HL-60 (cell line): ENCODE measurements at regions not wholly inside any gene's neighbourhood (a gene's known extent, or its start where the extent isn't known, plus 50 kb on each side); places are given as distances from the start of the nearest gene placed in this dataset.

ENCODE experiments used
- CTCF ChIP-seq: IDR thresholded peaks from one replicate; pipeline ENCODE4 v1.5.1; 2011; ENCODE audit warnings: low read length, control low read depth, inconsistent platforms; ENCODE audit not compliant: insufficient read depth
- GABPA ChIP-seq: IDR thresholded peaks from 2 replicates; pipeline ENCODE4 v1.6.1; 2012; ENCODE audit warnings: low read depth
- POLR2AphosphoS5 ChIP-seq: IDR thresholded peaks from 2 replicates; pipeline ENCODE4 v1.6.1; 2012; ENCODE audit warnings: low read depth
- SPI1 ChIP-seq: IDR thresholded peaks from 2 replicates; pipeline ENCODE4 v1.6.1; 2012; ENCODE audit warnings: low read depth, mild to moderate bottlenecking, borderline replicate concordance

- TF ChIP-seq POLR2AphosphoS5 (no peak), GABPA (no peak), CTCF (no peak), SPI1 (no peak)
Observed at GRCh38 chr3:72658466-72659100, 189.7 kb downstream of the SHQ1 start.
